Fibroblast of villous mesenchyme (primary cell): ENCODE measurements at regions not wholly inside any gene's neighbourhood (a gene's known extent, or its start where the extent isn't known, plus 50 kb on each side); places are given as distances from the start of the nearest gene placed in this dataset.
"Not testable (repeated sequence)": the region's sequence is repeated elsewhere in the genome, so short reads cannot be mapped to it uniquely, and the experiment has no call there.

ENCODE experiments used
- DNase-seq: peaks from one replicate; pipeline ENCODE4 v3.0.0-alpha.2; 2010; ENCODE audit warnings: low read depth
- H3K4me3 ChIP-seq: 2 replicates; pipeline ENCODE4 v1.5.1; 2011; ENCODE audit warnings: low read depth, mild to moderate bottlenecking, low read length
- CTCF ChIP-seq: IDR thresholded peaks from 2 replicates; pipeline ENCODE4 v1.5.1; 2012; ENCODE audit warnings: low read depth, mild to moderate bottlenecking, low read length; ENCODE audit not compliant: insufficient read depth

GRCh38 chr7:115293628-115294240 is 371.8 kb downstream of the MDFIC start:
- DNase-seq, result peak; percentile 10
- no peak overlapping the region for H3K4me3 ChIP-seq
- no peak for TF ChIP-seq CTCF

DNA sequence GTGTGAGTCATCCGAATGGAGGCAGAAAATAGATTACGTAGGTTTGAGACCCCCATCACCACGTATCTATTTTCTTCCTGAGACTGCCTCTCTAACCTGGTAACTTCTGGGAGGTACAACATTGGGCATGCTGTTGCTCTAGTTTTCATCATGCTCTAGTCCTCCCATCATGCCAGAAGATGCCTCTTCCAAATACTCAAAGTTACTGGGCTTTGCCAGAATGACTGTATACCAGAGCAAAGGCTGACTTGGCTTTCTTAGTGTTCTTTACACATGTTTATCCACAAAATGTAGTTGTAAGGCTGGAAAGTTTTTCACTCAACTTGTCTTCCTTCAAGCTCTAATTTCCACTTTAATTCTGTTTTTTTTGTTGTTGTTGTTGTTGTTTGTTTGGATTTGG is 370.5 kb downstream of the MDFIC start:
- no peak for DNase-seq
- no peak overlapping the region for H3K4me3 ChIP-seq
- TF ChIP-seq CTCF, result no peak

DNA sequence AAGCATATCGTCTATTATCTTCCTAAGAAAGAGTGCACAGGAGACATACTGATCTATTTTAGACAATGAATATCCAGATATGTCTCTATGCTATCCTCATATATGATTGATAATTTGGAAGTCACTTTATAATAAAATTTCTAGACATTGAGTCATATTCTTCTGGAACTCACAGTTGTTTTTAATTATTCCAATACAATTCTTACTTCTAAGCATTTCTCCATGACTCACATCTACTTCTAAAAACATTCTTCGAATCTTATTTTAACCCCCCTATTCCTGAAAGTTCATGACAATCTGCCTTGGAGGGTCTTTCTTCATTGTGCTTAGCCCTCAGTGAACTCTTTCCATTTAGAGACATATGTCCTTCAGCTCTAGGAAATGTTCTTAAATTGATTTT is 368.1 kb downstream of the MDFIC start:
- no peak for TF ChIP-seq CTCF
- no peak for DNase-seq
- no peak overlapping the region for H3K4me3 ChIP-seq

DNA sequence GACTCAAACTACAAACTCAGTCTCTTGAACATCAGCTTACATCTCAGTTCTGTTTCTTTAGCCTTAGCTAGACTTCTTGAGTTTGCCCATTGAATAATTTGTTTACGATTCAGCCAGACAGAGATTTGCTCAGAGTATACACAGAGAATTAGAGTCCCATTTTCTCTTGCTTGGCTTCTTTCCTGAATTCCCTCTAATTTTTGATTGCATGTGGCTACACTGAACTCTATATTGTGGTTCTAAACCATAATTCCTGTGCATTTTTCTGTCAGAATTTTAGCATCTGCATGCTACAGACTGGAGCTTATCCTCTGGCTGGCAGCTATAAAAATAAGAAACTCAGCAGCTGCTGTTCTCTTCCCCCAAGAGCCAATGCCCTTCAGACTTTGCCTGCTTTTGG is 354.9 kb downstream of the MDFIC start:
- DNase-seq, result peak; percentile 71
- H3K4me3 ChIP-seq, result no peak overlapping the region
- no peak for TF ChIP-seq CTCF

DNA sequence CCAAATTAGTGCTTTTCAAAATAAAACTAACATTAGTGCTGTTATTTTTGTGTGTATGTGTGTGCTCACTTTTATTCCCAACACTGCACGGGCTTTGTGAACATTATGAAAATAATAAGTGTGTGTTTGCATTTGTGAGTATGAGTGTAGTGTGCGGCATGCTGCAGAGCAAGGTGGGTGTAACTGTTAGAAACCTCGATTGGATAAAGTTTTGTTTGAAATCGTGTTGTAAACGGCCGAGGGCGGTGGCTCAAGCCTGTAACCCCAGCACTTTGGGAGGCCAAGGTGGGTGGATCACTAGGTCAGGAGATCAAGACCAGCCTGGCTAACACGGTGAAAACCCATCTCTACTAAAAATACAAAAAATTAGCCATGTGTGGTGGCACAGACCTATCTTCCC is 352.0 kb downstream of the MDFIC start:
- not testable (repeated sequence) for DNase-seq, H3K4me3 ChIP-seq

- TF ChIP-seq CTCF, result no peak
- no peak overlapping the region for H3K4me3 ChIP-seq
- DNase-seq, result no peak
These were observed 351.4 kb downstream of the MDFIC start for GRCh38 chr7:115273139-115273772.

- no peak overlapping the region for H3K4me3 ChIP-seq
- no peak for DNase-seq
These were observed 349.7 kb downstream of the MDFIC start for GRCh38 chr7:115271332-115272235.

More at GRCh38 chr7:115271332-115272235, 349.7 kb downstream of the MDFIC start:
- no peak for TF ChIP-seq CTCF
